HG03520 (cell line): ENCODE measurements at regions not wholly inside any gene's neighbourhood (a gene's known extent, or its start where the extent isn't known, plus 50 kb on each side); places are given as distances from the start of the nearest gene placed in this dataset.

Experiments used
- ATAC-seq: cut with Tn5 transposase; IDR thresholded peaks from one replicate; pipeline ENCODE4 v1.9.1; 2021; ENCODE audit warnings: mild to moderate bottlenecking, moderate library complexity; ENCODE audit not compliant: unreplicated experiment

GRCh38 chr9:1261879-1262766 is 212.0 kb downstream of the DMRT2 start:
- no peak for ATAC-seq

DNA sequence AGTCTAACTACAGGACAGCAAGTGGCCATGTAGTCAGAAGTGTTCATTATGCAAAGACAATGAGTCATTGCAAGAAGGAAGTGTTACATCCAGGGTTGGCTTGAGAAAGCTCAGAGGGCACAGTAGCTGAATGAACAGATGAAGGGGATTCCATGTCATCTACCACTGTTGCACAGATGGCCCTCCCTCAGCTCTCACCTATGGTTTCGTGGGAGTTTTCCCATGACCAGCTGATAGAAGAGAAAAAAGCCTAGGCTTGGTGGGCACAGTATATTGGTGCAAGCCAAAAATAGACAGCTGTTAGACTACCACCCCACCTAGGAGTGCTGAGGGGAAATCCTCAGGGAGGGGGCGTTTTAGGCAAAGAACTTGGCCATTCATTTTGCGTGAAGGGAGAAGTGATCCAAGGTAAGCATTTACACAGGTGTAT is 217.0 kb downstream of the DMRT2 start:
- ATAC-seq: peak; percentile 87

- no peak for ATAC-seq
Observed at GRCh38 chr9:1267581-1267980, 217.4 kb downstream of the DMRT2 start.

DNA sequence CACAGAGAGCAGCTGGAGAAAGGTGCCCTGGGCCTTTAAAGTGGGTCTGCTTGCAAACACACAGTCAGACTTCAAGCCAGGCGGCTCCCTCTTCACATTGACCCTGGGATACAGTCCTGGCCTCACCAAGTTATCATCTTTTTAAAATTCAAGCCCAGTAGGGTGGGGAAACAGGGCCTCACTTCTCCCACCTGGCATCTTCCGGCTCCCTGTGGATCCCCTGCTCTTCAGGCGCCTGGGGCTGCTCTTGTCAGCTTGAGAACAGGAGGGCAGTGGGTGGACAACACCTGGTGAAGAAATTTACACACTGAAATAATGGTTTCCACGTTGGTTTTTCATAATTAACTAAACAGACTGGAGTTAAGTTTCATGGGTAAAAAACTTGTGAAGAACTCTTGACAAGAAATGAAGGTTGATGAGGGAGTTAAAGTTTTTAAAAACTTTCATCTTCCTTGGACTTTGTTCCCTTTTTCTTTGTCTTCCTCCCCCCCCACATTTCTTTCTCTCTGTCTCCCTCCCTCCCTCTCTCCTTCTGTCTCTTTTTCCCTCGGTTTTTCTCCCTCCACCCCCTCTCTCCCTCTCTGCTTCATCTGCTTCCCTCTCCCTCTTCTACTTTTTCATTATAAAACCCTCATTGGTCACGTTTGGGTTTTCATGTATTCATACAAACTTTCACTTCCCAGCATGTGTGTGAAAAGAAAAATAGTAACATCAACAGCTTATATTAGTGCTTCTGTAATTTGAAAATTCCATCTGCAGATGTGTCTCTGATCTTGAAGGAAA is 219.6 kb downstream of the DMRT2 start:
- ATAC-seq: no peak

- ATAC-seq: no peak
Observed at GRCh38 chr9:1271367-1271766, 221.2 kb downstream of the DMRT2 start.

GRCh38 chr9:1271786-1272185 is 221.6 kb downstream of the DMRT2 start:
- ATAC-seq: no peak

DNA sequence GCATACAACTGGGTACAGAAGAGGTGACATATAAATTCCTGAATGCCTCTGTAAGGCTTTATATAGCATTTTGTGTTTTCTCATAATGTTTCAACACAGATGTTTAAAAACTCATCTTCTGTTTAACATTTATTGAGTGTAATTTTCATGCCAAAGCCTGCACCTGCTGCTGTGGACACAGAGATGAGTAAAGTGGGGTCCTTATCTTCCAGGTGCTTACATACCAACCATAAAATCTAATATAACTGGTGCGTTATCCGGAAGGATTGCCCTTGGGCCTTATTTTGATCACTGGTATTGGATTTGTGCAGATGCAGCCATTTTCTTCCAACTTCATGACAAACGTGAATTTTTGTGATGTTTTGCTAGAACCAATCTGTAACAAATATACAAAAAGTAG is 222.3 kb downstream of the DMRT2 start:
- no peak for ATAC-seq

DNA sequence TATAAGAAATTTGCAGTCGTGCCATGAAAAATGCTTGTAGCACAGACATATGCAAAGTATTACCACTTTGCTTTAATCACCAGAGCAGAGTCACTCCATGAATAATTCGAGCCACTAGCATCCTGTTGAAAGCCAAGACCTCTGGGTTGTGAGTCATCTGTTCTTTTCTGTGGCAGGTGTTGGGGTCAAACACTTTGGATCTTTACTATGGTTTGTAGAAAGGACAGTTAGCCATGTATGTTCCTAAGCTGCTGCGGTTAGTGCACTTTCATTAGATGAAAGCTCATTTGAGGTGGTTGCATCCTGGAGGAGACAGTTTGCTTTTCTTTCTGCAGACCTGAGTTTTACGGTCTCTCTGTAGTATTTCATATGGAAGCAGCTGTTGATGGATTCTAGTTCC is 223.7 kb downstream of the DMRT2 start:
- no peak for ATAC-seq

GRCh38 chr9:1274334-1274733 is 224.2 kb downstream of the DMRT2 start:
- ATAC-seq: no peak

GRCh38 chr9:1276474-1276873 is 226.3 kb downstream of the DMRT2 start:
- ATAC-seq: no peak

- ATAC-seq: no peak
Observed at GRCh38 chr9:1284727-1285126, 234.6 kb downstream of the DMRT2 start.

GRCh38 chr9:1285526-1285925 is 235.4 kb downstream of the DMRT2 start:
- no peak for ATAC-seq

- ATAC-seq: no peak
Observed at GRCh38 chr9:1292384-1292783, 242.2 kb downstream of the DMRT2 start.

DNA sequence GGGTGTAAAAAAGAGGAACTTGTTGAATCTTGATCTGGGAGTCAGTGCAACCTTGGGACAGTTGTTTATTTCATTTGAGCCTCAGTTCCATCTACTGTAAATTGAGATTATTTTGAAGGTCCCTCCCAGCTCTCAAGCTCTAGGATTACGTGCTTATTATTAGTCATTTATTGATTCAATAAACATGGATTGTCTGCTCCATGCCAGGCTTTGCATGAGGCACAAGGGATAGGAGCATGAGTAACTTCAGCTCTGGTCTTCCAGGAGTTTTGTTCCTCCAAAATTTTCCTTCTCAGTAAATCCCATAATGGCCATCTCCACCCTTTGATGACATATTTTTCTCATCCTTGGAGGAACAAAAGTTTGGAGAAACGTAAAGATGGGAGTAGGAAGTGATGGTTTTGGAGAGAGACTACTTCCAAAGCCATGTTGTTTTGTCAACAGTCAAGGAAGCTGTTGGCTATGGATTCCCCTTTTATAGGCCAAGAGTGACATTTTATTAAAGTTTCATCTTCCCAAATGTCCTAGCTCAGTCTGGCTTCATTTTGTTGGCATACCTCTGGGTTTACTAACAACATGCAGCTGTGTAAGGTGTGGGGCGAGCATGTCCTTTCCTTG is 244.6 kb downstream of the DMRT2 start:
- ATAC-seq: no peak

DNA sequence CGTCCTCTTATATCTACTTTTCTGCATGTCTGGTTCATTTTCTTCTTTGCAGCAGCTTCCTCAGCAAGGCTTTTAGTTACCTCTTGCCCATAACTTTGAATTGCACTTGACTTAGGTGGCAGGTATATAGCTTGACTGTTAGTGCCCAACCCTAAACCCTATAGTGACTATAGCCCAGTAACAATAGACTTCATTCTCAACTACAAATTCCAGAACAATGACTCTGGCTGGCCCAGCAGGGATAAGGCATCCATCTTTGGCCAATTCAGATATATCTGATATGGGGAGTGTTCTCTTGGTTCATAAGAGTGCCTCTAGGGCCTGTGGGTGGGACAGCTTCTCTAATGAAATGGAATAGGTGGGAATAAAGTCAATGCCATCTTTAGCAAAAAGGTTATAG is 246.2 kb downstream of the DMRT2 start:
- no peak for ATAC-seq

DNA sequence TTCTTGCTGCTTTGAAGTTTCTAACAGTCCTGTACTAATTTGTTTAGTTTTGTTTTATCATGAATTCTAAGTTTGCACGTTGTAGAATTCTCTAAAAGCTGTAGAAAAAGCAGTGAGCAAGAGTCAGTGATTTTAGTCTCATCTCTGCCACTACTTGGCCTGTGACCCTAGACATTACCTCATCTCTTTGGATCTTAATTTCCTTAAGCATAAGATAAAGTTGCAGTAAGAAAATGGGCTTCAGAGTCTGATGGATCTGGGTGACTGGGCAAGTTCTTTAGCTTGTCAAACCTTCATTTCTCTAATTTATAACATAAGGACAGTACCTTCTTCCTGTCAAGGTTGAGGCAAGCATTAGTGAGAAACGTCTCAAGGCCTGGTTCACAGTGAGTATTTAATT is 247.9 kb downstream of the DMRT2 start:
- ATAC-seq: no peak

DNA sequence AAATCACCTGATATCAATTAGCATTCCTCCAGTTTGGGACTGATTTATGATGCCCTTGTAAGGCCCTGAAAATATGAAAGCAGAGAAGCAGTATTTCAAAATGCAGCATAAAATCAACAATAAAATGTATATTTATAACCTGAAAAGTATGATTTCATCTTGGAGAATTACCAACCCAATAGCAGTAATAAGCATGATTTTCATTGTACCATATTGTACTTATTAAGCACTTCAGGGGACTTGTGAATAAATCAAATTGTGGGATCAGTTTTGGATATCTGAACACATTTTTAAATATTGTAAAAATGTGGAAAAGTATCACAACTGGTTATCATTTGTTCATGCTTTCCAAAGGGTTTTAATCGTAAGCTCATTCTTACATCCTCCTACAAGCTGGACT is 250.8 kb downstream of the DMRT2 start:
- ATAC-seq: no peak

DNA sequence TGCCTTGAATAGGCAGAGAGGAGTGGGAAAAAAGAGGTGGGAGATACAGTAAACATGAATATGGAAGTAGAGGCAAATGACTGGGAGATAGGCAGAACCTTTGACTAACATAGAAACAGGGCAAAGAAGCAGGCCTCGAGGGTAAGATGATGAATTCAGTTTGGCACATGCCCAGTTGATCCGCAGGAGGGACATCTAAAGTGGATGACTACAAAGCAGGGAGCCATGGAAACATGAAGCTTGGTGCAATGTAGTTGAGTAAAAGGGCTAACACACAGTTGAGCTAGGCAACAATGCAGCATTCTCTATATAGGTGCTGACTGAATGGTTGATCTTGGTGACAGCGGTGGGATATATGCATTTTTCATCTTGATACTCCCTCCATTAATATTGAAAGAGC is 253.8 kb downstream of the DMRT2 start:
- no peak for ATAC-seq

GRCh38 chr9:1311462-1312042 is 261.4 kb downstream of the DMRT2 start:
- ATAC-seq: no peak

DNA sequence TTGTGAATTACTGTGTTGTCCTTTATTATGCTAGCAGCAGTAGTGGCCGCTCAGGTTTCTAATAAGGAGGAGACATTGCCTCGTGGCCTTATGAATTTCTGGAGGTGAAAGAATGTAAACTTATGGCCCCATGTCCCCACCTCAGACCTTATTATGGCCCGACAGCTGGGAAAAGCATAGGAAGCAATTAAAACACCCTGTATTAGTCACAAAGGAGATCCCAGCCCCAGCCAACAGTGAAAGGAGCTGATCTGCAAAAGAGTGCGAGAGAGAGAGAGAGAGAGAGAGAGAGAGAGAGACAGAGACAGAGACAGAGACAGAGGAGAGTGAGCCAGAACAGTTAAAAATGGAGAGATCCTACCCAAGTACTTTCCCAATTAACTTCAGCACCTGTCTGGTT is 269.3 kb downstream of the DMRT2 start:
- no peak for ATAC-seq

GRCh38 chr9:1320051-1320557 is 269.9 kb downstream of the DMRT2 start:
- ATAC-seq: no peak
